CD4-positive, alpha-beta memory T cell (primary cell): ENCODE measurements at regions not wholly inside any gene's neighbourhood (a gene's known extent, or its start where the extent isn't known, plus 50 kb on each side); places are given as distances from the start of the nearest gene placed in this dataset.

Experiments used
- CTCF ChIA-PET: fragments of 350-600 bp; sonication (Branson Sonifier 250); formaldehyde crosslinking; loops from one replicate; lab custom pipeline; 2021; ENCODE audit warnings: inconsistent platforms; ENCODE audit not compliant: partially characterized antibody; lab: Charles Lee
- POLR2A ChIA-PET: fragments of 350-600 bp; sonication (Branson Sonifier 250); formaldehyde crosslinking; loops from one replicate; lab custom pipeline; 2021; ENCODE audit not compliant: partially characterized antibody; lab: Charles Lee
- DNase-seq, 5 donors: peaks; one replicate each; pipeline versions ENCODE4 v3.0.0 to v3.0.0-alpha.2; 2020 to 2022; ENCODE audit warnings: mixed read lengths in 1 of 5
- H3K27ac ChIP-seq: one replicate; pipeline ENCODE4 v1.7.0; 2013; ENCODE audit warnings: low read depth, low read length
- H3K27me3 ChIP-seq: 2 replicates; pipeline ENCODE4 v1.7.0; 2013; ENCODE audit warnings: mild to moderate bottlenecking, low read length, moderate library complexity; ENCODE audit not compliant: insufficient read depth
- H3K36me3 ChIP-seq: 2 replicates; pipeline ENCODE4 v1.7.0; 2013; ENCODE audit warnings: mild to moderate bottlenecking, low read length, moderate library complexity; ENCODE audit not compliant: insufficient read depth
- H3K4me1 ChIP-seq: 2 replicates; pipeline ENCODE4 v1.7.0; 2013; ENCODE audit warnings: mild to moderate bottlenecking, low read length, moderate library complexity; ENCODE audit not compliant: insufficient read depth
- H3K4me3 ChIP-seq, 2 donors: one replicate each; pipeline ENCODE4 v1.7.0; 2013; ENCODE audit warnings: low read length in 2 of 2, mild to moderate bottlenecking in 1 of 2
- H3K9me3 ChIP-seq, 2 donors: one replicate each; pipeline ENCODE4 v1.7.0; 2013; ENCODE audit warnings: low read length in 2 of 2, control low read depth in 1 of 2; ENCODE audit not compliant: control insufficient read depth in 1 of 2
- H3K27ac Mint-ChIP-seq, 7 donors: one replicate each; pipeline ENCODE4 v1.8.0; 2020 to 2021; ENCODE audit warnings: mixed read lengths in 7 of 7, mild to moderate bottlenecking in 6 of 7, inconsistent platforms in 3 of 7, moderate library complexity in 3 of 7
- H3K27me3 Mint-ChIP-seq, 2 donors: one replicate each; pipeline ENCODE4 v1.8.0; 2020 to 2021; ENCODE audit warnings: mixed read lengths in 2 of 2
- H3K36me3 Mint-ChIP-seq, 2 donors: one replicate each; pipeline ENCODE4 v1.8.0; 2020 to 2021; ENCODE audit warnings: mixed read lengths in 2 of 2, inconsistent platforms in 1 of 2, mild to moderate bottlenecking in 1 of 2
- H3K4me1 Mint-ChIP-seq, 4 donors: one replicate each; pipeline ENCODE4 v1.8.0; 2020 to 2021; ENCODE audit warnings: mixed read lengths in 4 of 4, mild to moderate bottlenecking in 1 of 4
- H3K4me3 Mint-ChIP-seq, 8 donors: one replicate each; pipeline ENCODE4 v1.8.0; 2020 to 2021; ENCODE audit warnings: mixed read lengths in 8 of 8, mild to moderate bottlenecking in 7 of 8, moderate library complexity in 6 of 8, inconsistent platforms in 3 of 8
- H3K9me3 Mint-ChIP-seq, 8 donors: one replicate each; pipeline ENCODE4 v1.8.0; 2020 to 2021; ENCODE audit warnings: mixed read lengths in 8 of 8, mild to moderate bottlenecking in 5 of 8, inconsistent platforms in 3 of 8, moderate library complexity in 1 of 8
- intact Hi-C: fragments of 100-400 bp; cut with micrococcal nuclease; formaldehyde crosslinking; loops from one replicate; pipeline ENCODE4 v1.15.1; 2023

DNA sequence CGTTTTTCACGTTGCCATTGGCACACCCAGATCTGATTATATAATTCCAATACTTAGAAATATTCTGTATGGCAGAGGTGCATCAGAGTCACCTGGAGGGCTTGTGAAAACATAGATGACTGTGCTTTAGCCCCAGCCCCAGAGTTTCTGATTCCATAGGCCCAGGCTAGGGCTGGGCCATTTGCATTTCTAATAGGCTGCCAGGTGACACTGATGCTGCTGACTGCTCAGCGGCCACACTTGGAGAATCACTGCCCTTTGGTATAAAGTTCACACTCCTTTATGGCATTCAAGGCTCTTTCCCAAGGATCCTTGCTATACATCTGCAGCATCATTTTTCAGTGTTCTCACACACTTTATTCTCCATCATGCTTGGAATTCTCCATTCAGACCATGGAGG lies 137.1 kb downstream of the AKAP11 start:
- Mint-ChIP-seq H3K4me3 (no peak overlapping the region), H3K27ac (no peak overlapping the region), H3K36me3 (no peaks in the 10 kb centered on the region), H3K9me3 (no peaks in the 10 kb centered on the region), H3K27me3 (no peaks in the 10 kb centered on the region), H3K4me1 (peaks cover 15 to 32% (median 24%) of the 10 kb centered on the region in 4 donors)
- ChIA-PET CTCF (no interaction called here), POLR2A (no interaction called here)
- no peak overlapping the region for H3K27ac ChIP-seq
- DNase-seq: no peak
- intact Hi-C loops: no loop called here
- H3K27me3 ChIP-seq: no peaks in the 10 kb centered on the region
- no peak overlapping the region for H3K4me3 ChIP-seq
- H3K9me3 ChIP-seq: no peaks in the 10 kb centered on the region
- H3K4me1 ChIP-seq: peaks cover 19% of the 10 kb centered on the region
- no peaks in the 10 kb centered on the region for H3K36me3 ChIP-seq

DNA sequence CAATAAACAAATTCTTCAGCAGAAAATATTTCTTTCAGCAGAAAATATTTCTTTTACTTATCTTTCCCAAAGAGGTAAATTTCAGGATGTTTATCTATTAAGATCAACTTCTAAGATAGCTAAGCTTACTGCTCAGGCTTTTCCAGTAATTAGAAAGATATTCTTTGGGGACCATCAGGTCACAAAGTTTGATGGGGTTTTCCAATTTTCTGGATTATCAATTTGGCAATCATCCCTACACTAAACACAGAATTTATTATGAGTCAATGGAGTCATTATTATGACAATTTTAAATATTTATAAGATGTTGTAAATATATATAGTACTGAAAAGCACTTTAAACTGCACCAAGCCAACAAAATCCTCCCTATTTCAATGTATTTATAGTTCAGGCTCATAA lies 137.6 kb downstream of the AKAP11 start:
- H3K27me3 ChIP-seq: no peaks in the 10 kb centered on the region
- H3K9me3 ChIP-seq: no peaks in the 10 kb centered on the region
- H3K4me1 ChIP-seq: peaks cover 19% of the 10 kb centered on the region
- ChIA-PET CTCF (no interaction called here), POLR2A (no interaction called here)
- Mint-ChIP-seq H3K27ac (no peak overlapping the region), H3K36me3 (no peaks in the 10 kb centered on the region), H3K27me3 (no peaks in the 10 kb centered on the region), H3K4me1 (peaks cover 15 to 32% (median 24%) of the 10 kb centered on the region in 4 donors), H3K9me3 (no peaks in the 10 kb centered on the region), H3K4me3 (no peak overlapping the region)
- no peak for DNase-seq
- H3K36me3 ChIP-seq: no peaks in the 10 kb centered on the region
- H3K4me3 ChIP-seq: no peak overlapping the region
- intact Hi-C loops: no loop called here
- H3K27ac ChIP-seq: no peak overlapping the region

DNA sequence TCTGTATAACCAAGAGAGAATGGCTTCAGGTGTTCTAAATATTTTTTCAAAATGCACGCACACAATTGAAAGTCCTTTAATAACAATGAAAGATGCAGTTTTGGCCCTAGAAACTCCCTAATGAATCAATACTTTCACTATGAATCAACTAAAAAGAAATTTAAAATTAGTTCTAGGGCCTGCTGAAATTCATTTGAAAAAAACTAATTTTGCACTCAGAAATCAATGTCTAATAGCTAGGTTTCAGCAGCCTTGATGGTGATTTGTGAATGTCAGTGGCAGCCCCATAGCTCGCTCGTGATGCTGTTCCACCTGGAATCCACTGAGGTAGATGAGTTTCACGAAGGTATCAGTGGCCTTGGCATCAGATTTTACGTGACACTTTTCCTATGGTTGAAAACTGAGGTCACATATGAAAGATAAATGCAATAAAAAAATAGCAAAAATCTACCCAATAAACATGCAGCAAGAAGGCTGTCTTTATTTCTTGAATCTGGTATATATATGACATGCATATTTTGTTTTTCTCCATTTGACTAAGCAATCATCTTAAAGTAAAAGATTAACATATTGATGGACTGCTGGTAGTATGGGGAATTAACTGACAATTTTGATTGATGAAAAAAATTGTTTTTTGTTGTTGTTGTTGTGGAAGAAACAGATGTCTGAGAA lies 141.0 kb downstream of the AKAP11 start:
- intact Hi-C loops: no loop called here
- H3K27me3 Mint-ChIP-seq: no peaks in the 10 kb centered on the region
- POLR2A ChIA-PET: no interaction called here
- CTCF ChIA-PET: interaction anchor here (0.8 to 1.2 kb wide), 2 partner anchors 10 to 79 kb away, joined by 3 read pairs; no protein-coding TSS in a partner anchor
- Histone ChIP-seq H3K27ac (no peak overlapping the region), H3K4me1 (no peaks in the 10 kb centered on the region), H3K27me3 (no peaks in the 10 kb centered on the region), H3K4me3 (no peak overlapping the region), H3K9me3 (no peaks in the 10 kb centered on the region), H3K36me3 (no peaks in the 10 kb centered on the region)
- no peaks in the 10 kb centered on the region for H3K9me3 Mint-ChIP-seq
- no peak overlapping the region for H3K4me3 Mint-ChIP-seq
- H3K27ac Mint-ChIP-seq: no peak overlapping the region
- no peak for DNase-seq
- no peaks in the 10 kb centered on the region for H3K36me3 Mint-ChIP-seq
- peaks cover 0 to 5% (median 3%) of the 10 kb centered on the region in 4 donors for H3K4me1 Mint-ChIP-seq

DNA sequence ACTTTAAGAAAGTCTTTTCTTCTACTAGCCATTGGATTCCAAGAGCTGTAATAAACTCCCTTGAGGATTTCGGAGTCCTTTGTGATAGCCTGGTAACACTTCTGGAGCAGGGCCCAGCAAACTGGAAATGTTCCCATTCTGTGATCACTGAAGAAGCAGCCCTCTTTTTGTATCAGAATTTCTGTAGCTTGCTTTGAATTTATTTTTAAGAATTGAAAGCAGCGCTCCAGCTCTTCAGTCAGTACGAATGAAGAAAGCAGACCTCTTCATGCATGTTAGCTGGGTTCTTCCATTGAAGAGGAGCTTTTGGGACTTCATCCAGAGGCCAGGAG lies 141.5 kb downstream of the AKAP11 start:
- H3K27me3 ChIP-seq: no peaks in the 10 kb centered on the region
- no peak overlapping the region for H3K4me3 ChIP-seq
- no peak for DNase-seq
- CTCF ChIA-PET: no interaction called here
- H3K4me3 Mint-ChIP-seq: no peak overlapping the region
- intact Hi-C loops: no loop called here
- no peak overlapping the region for H3K27ac Mint-ChIP-seq
- H3K27me3 Mint-ChIP-seq: no peaks in the 10 kb centered on the region
- no peaks in the 10 kb centered on the region for H3K9me3 Mint-ChIP-seq
- peaks cover 0 to 4% (median 0%) of the 10 kb centered on the region in 4 donors for H3K4me1 Mint-ChIP-seq
- POLR2A ChIA-PET: no interaction called here
- H3K27ac ChIP-seq: no peak overlapping the region
- H3K36me3 Mint-ChIP-seq: no peaks in the 10 kb centered on the region
- H3K9me3 ChIP-seq: no peaks in the 10 kb centered on the region
- H3K4me1 ChIP-seq: no peaks in the 10 kb centered on the region
- H3K36me3 ChIP-seq: no peaks in the 10 kb centered on the region

DNA sequence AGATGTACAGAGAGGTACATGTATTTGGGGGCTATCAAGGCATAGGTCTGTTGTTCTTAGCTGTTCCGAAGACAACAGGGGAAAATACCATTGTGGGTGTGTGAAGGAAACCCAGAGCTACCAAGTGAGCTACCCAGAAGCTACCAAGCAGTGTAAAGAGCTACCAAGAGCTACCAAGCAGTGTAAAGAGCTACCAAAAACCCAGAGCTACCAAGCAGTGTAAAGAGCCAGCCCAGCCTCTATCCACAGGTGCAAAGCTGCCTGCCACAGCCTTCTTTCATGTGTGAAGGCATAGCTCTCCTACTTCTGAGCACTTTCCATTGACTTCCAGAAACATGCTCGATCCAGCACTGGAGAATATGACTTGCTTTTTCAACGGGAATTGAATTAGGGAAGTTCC lies 145.7 kb downstream of the AKAP11 start:
- no peak overlapping the region for H3K4me3 Mint-ChIP-seq

DNA sequence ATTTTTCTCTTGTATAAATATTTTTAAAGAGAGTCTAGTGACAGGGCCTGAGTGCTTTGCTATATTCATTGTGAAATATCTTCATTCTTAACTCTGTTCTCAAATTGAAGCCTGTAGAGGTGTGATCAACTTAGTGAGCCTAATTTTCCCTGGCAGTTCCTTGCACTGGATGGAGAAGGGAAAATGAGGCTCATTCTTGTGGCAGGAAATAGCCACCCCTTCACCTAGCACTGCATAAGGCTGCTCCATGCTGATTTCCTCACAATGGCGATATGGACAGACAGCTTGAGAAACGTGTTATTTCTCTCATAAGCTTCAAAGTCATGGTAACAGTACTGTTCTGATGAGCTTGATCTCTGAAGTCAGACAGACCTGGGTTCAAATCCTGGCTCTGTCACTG lies 146.2 kb downstream of the AKAP11 start:
- H3K4me3 Mint-ChIP-seq: no peak overlapping the region
- intact Hi-C loops: no loop called here
- no peaks in the 10 kb centered on the region for H3K36me3 ChIP-seq
- POLR2A ChIA-PET: no interaction called here
- H3K27me3 Mint-ChIP-seq: no peaks in the 10 kb centered on the region
- DNase-seq: no peak
- peak overlapping the region in 1 of 7 donors; percentile 56 for H3K27ac Mint-ChIP-seq
- CTCF ChIA-PET: interaction anchor here (0.7 to 1.5 kb wide), 4 partner anchors 16 to 61 kb away, joined by 3 to 5 read pairs (median 3); no protein-coding TSS in a partner anchor
- H3K27me3 ChIP-seq: no peaks in the 10 kb centered on the region
- H3K9me3 Mint-ChIP-seq: peaks cover 0 to 1% (median 0%) of the 10 kb centered on the region in 8 donors
- H3K4me1 Mint-ChIP-seq: peaks cover 0 to 2% (median 0%) of the 10 kb centered on the region in 4 donors
- H3K9me3 ChIP-seq: no peaks in the 10 kb centered on the region
- H3K4me1 ChIP-seq: no peaks in the 10 kb centered on the region
- no peak overlapping the region for H3K27ac ChIP-seq
- no peak overlapping the region for H3K4me3 ChIP-seq
- H3K36me3 Mint-ChIP-seq: no peaks in the 10 kb centered on the region

More for the DNA sequence above, 145.7 kb downstream of the AKAP11 start:
- H3K27ac ChIP-seq: no peak overlapping the region
- Mint-ChIP-seq H3K27me3 (no peaks in the 10 kb centered on the region), H3K36me3 (no peaks in the 10 kb centered on the region), H3K27ac (no peak overlapping the region), H3K9me3 (peaks cover 0 to 1% (median 0%) of the 10 kb centered on the region in 8 donors), H3K4me1 (peaks cover 0 to 2% (median 0%) of the 10 kb centered on the region in 4 donors)
- no peaks in the 10 kb centered on the region for H3K4me1 ChIP-seq
- H3K4me3 ChIP-seq: no peak overlapping the region
- H3K36me3 ChIP-seq: no peaks in the 10 kb centered on the region
- intact Hi-C loops: no loop called here
- no peaks in the 10 kb centered on the region for H3K27me3 ChIP-seq
- ChIA-PET CTCF (interaction anchor here (0.7 to 1.5 kb wide), 3 partner anchors 15 to 54 kb away, joined by 3 to 5 read pairs (median 3); no protein-coding TSS in a partner anchor), POLR2A (no interaction called here)
- H3K9me3 ChIP-seq: no peaks in the 10 kb centered on the region
- DNase-seq: no peak

DNA sequence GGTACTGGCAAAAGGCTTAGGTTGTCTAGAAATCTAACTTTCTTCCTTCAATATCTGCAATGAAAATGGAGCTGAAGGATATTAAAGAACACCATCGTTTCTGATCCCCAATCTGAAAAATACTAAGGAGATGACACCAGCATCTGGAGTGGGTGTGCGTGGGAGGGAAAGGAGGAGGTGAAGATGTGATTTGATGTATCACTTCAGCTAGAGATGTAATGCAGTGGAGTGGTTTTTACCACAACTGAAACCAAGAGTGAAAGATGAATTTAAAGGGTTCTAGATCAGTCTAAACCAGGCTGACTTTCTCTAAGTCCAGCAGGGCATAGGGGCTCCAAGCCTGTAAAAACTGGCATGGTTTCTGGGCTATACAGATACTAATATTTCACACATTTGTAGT lies 148.4 kb downstream of the AKAP11 start:
- ChIA-PET POLR2A (no interaction called here), CTCF (interaction anchor here (1.3 kb wide), 1 partner anchor 24 kb away, joined by 3 read pairs; no protein-coding TSS in a partner anchor)
- H3K27ac ChIP-seq: no peak overlapping the region
- peaks cover 0 to 3% (median 1%) of the 10 kb centered on the region in 4 donors for H3K4me1 Mint-ChIP-seq
- H3K27me3 Mint-ChIP-seq: no peaks in the 10 kb centered on the region
- no peak overlapping the region for H3K27ac Mint-ChIP-seq
- no peak overlapping the region for H3K4me3 Mint-ChIP-seq
- H3K9me3 Mint-ChIP-seq: peaks cover 0 to 5% (median 3%) of the 10 kb centered on the region in 8 donors
- no peaks in the 10 kb centered on the region for H3K36me3 Mint-ChIP-seq
- intact Hi-C loops: no loop called here
- H3K27me3 ChIP-seq: no peaks in the 10 kb centered on the region
- H3K9me3 ChIP-seq: no peaks in the 10 kb centered on the region
- no peak overlapping the region for H3K4me3 ChIP-seq
- no peaks in the 10 kb centered on the region for H3K36me3 ChIP-seq
- DNase-seq: no peak
- no peaks in the 10 kb centered on the region for H3K4me1 ChIP-seq
